Stimulated activated memory B cell treated with anti-CD40 and anti-IgM and Interleukin-4, amounts not matched to agents 10 μg/mL and 1 μg/mL and 100 μg/mL, for 72 hours (primary cell): ENCODE measurements at regions not wholly inside any gene's neighbourhood (a gene's known extent, or its start where the extent isn't known, plus 50 kb on each side); places are given as distances from the start of the nearest gene placed in this dataset.
"Not testable (repeated sequence)": the region's sequence is repeated elsewhere in the genome, so short reads cannot be mapped to it uniquely, and the experiment has no call there.

ENCODE experiments used
- ATAC-seq: fragments of 150-1000 bp; cut with Tn5 transposase; 2 replicates; pipeline ENCODE4 v1.10.0; 2021
- H3K27ac Mint-ChIP-seq: one replicate; pipeline ENCODE4 v1.8.0; 2022; ENCODE audit warnings: mild to moderate bottlenecking, mixed read lengths
- H3K27me3 Mint-ChIP-seq: one replicate; pipeline ENCODE4 v1.8.0; 2022; ENCODE audit warnings: mixed read lengths
- H3K36me3 Mint-ChIP-seq: one replicate; pipeline ENCODE4 v1.8.0; 2022; ENCODE audit warnings: mixed read lengths
- H3K4me1 Mint-ChIP-seq: one replicate; pipeline ENCODE4 v1.8.0; 2022; ENCODE audit warnings: mixed read lengths
- H3K4me3 Mint-ChIP-seq: one replicate; pipeline ENCODE4 v1.8.0; 2022; ENCODE audit warnings: mild to moderate bottlenecking, moderate library complexity, mixed read lengths
- H3K9me3 Mint-ChIP-seq: one replicate; pipeline ENCODE4 v1.8.0; 2022; ENCODE audit warnings: mixed read lengths

DNA sequence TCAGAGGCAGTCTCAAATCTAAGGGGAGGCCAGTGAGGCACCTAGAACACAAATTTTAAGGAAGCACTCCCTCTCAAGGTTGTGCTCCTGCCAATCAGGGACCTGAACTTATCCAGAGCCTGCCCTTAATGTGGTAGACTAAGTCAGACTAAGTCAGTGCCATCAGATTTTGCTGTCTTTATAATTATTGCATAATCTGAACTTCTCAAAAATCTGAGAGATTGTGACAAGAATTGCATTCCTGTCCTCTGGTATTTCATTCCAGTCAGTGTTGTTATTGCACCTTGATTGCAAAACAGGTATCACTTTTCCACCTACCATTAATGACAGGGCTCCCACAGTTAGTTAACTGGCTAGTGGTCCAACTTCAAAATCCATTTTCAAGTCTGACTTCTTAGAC, 197.1 kb upstream of the HCN1 start:
- Mint-ChIP-seq H3K4me3 (no peak overlapping the region), H3K27ac (no peak overlapping the region), H3K9me3 (peaks cover 8% of the 10 kb centered on the region), H3K27me3 (no peaks in the 10 kb centered on the region), H3K4me1 (no peaks in the 10 kb centered on the region), H3K36me3 (no peaks in the 10 kb centered on the region)
- ATAC-seq: no peak

DNA sequence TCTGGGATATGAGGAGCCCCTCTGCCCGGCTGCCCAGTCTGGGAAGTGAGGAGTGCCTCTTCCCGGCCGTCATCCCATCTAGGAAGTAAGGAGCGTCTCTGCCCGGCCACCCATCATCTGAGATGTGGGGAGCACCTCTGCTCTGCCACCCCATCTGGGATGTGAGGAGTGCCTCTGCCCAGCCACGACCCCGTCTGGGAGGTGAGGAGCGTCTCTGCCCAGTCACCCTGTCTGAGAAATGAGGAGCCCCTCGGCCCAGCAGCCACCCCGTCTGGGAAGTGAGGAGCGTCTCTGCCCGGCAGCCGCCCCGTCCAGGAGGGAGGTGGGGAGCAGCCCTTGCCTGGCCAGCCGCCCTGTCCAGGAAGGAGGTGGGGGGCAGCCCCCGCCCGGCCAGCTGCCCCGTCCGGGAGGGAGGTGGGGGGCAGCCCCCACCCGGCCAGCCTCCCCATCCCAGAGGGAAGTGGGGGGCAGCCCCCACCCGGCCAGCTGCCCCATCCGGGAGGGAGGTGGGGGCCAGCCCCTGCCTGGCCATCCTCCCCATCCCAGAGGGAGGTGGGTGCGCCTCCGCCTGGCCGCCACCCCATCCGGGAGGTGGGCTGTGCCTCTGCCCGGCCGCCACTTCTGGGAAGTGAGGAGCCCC, 194.4 kb upstream of the HCN1 start:
- H3K9me3 Mint-ChIP-seq: peaks cover 12% of the 10 kb centered on the region
- H3K36me3 Mint-ChIP-seq, ATAC-seq, H3K27me3 Mint-ChIP-seq, H3K4me3 Mint-ChIP-seq, H3K27ac Mint-ChIP-seq, H3K4me1 Mint-ChIP-seq: not testable (repeated sequence)

DNA sequence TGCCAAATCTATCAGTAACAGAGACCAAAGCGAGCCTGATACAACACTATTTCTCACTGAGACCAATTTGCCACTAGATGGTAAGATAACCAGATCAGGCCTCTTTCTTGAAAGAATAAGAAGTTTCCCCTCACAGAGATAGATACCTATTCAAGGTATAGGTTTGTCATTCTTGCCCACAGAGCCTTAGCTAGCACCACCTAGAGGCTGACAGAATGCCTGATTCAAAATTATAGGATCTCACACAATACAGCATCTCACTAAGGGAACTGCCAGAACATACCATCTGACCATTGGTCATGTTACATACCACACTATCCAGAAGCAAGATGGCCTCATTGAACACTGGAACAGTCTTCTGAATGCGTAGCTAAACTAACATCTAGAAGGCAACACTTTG, 166.6 kb upstream of the HCN1 start:
- no peak overlapping the region for H3K4me3 Mint-ChIP-seq
- no peak for ATAC-seq
- no peaks in the 10 kb centered on the region for H3K27me3 Mint-ChIP-seq
- H3K36me3 Mint-ChIP-seq: no peaks in the 10 kb centered on the region
- no peak overlapping the region for H3K27ac Mint-ChIP-seq
- H3K9me3 Mint-ChIP-seq: peaks cover 3% of the 10 kb centered on the region
- H3K4me1 Mint-ChIP-seq: no peaks in the 10 kb centered on the region

GRCh38 chr5:45847877-45848276, 151.7 kb upstream of the HCN1 start:
- Mint-ChIP-seq H3K27ac (no peak overlapping the region), H3K9me3 (peaks cover 9% of the 10 kb centered on the region), H3K36me3 (no peaks in the 10 kb centered on the region), H3K4me1 (no peaks in the 10 kb centered on the region), H3K4me3 (no peak overlapping the region), H3K27me3 (no peaks in the 10 kb centered on the region)
- no peak for ATAC-seq

DNA sequence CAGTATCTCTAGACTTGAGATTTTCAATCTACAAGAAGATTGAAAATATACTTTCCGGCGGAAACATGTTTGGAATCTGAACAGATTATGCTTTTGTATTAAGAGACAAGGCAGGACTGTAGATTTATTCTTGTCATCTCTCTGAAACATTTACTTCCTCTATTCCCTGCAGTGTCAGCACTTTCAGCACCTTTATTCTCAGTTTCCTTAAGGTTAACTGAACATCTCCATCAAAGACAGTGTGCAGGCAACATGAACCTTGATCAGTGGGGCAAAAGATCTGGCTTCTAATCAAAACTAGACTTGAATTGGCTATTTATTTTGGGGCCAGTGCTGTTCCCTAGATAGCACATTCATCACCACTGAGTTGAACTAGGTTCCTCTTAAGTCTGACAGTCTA, 129.9 kb upstream of the HCN1 start:
- ATAC-seq: no peak
- Mint-ChIP-seq H3K9me3 (peaks cover 6% of the 10 kb centered on the region), H3K4me3 (no peak overlapping the region), H3K36me3 (no peaks in the 10 kb centered on the region), H3K27me3 (no peaks in the 10 kb centered on the region), H3K4me1 (no peaks in the 10 kb centered on the region), H3K27ac (no peak overlapping the region)

DNA sequence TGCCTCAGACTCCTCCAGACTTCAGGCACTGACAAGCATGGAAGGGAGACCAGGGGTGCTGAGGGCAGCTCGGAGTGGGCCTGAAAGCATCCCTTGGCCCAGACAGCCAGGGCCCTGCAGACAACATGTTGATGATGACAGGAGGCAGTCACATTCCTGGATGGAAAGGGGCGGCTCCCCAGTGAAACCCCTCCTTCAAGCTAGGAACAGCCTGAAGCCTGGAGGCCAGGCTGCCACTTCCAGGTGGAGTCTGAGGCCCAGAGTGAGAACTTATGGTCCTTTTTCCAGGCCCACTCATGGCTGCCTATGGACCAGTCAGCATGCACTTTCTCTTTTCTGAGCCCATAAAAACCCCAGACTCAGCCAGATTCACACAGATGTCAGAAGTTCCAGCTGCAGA, 104.2 kb upstream of the HCN1 start:
- no peak overlapping the region for H3K4me3 Mint-ChIP-seq
- H3K9me3 Mint-ChIP-seq: peaks cover 11% of the 10 kb centered on the region
- ATAC-seq: no peak
- H3K4me1 Mint-ChIP-seq: no peaks in the 10 kb centered on the region
- no peak overlapping the region for H3K27ac Mint-ChIP-seq
- no peaks in the 10 kb centered on the region for H3K36me3 Mint-ChIP-seq
- no peaks in the 10 kb centered on the region for H3K27me3 Mint-ChIP-seq

GRCh38 chr5:45799388-45799787, 103.2 kb upstream of the HCN1 start:
- Mint-ChIP-seq H3K4me1 (no peaks in the 10 kb centered on the region), H3K4me3 (no peak overlapping the region), H3K27me3 (no peaks in the 10 kb centered on the region), H3K36me3 (no peaks in the 10 kb centered on the region), H3K27ac (no peak overlapping the region), H3K9me3 (peaks cover 11% of the 10 kb centered on the region)
- ATAC-seq: no peak

DNA sequence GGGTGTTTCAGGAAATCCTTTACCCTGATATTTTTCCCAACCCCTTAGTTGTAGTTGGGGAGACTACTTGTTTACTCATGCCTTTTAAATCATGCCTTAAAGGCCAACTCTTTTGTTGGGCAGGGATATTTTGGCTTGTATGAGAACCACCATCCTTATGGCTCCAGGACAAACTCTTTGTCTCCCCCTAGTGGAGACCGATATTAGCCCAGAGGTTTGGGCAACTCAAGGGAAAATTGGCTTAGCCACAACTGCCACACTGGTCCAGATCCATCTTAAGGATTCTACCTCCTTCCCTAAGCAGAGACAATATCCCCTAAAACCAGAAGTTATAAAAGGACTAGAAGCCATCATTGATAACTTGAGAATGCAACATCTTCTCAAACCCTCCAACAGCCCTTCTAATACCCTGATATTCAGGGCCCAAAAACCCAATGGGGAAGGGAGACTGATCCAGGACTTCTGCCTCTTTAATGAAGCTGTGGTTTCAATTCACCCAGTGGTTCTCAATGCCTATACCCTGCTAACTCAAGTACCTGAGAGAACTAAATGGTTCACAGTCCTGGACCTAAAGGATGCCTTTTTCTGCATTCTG, 100.9 kb upstream of the HCN1 start:
- Mint-ChIP-seq H3K4me3 (no peak overlapping the region), H3K27ac (no peak overlapping the region), H3K4me1 (peaks cover 6% of the 10 kb centered on the region), H3K36me3 (no peaks in the 10 kb centered on the region), H3K9me3 (peaks cover 8% of the 10 kb centered on the region), H3K27me3 (no peaks in the 10 kb centered on the region)
- ATAC-seq: no peak

DNA sequence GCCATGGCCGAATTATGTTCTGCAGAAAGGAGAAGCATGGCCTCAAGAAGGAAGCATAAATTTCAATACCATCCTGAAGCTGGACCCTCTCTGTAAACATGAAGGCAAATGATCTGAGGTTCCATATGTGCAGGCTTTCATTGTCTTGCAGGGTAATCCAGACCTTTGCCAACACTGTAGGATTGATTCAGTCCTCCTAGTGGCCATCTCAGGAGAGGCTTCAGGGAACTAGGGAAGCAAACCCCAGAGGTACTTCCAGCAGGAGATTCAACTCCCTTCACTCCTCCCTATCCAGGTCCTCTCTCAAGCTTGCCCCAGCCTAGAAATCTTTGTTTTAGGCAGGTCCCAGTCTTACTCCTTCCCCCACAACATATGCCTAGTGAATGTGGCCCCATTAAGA, 99.3 kb upstream of the HCN1 start:
- H3K27ac Mint-ChIP-seq: no peak overlapping the region
- H3K9me3 Mint-ChIP-seq: peaks cover 3% of the 10 kb centered on the region
- peaks cover 6% of the 10 kb centered on the region for H3K4me1 Mint-ChIP-seq
- no peak overlapping the region for H3K4me3 Mint-ChIP-seq
- H3K36me3 Mint-ChIP-seq: no peaks in the 10 kb centered on the region
- no peaks in the 10 kb centered on the region for H3K27me3 Mint-ChIP-seq
- no peak for ATAC-seq

GRCh38 chr5:45793638-45794532, 97.7 kb upstream of the HCN1 start:
- H3K27ac Mint-ChIP-seq: no peak overlapping the region
- peak; percentile 45 for ATAC-seq
- no peak overlapping the region for H3K4me3 Mint-ChIP-seq
- H3K9me3 Mint-ChIP-seq: peaks cover 9% of the 10 kb centered on the region
- peaks cover 6% of the 10 kb centered on the region for H3K4me1 Mint-ChIP-seq
- H3K27me3 Mint-ChIP-seq: no peaks in the 10 kb centered on the region
- no peaks in the 10 kb centered on the region for H3K36me3 Mint-ChIP-seq

- no peak for ATAC-seq
- H3K4me3 Mint-ChIP-seq: no peak overlapping the region
- no peak overlapping the region for H3K27ac Mint-ChIP-seq
- H3K27me3 Mint-ChIP-seq: no peaks in the 10 kb centered on the region
- H3K36me3 Mint-ChIP-seq: no peaks in the 10 kb centered on the region
- peaks cover 10% of the 10 kb centered on the region for H3K9me3 Mint-ChIP-seq
- no peaks in the 10 kb centered on the region for H3K4me1 Mint-ChIP-seq
Observed at GRCh38 chr5:45779874-45780671, 83.9 kb upstream of the HCN1 start.

GRCh38 chr5:45774528-45774927, 78.3 kb upstream of the HCN1 start:
- ATAC-seq: no peak
- Mint-ChIP-seq H3K27ac (no peak overlapping the region), H3K36me3 (no peaks in the 10 kb centered on the region), H3K4me1 (no peaks in the 10 kb centered on the region), H3K4me3 (no peak overlapping the region), H3K27me3 (no peaks in the 10 kb centered on the region), H3K9me3 (peaks cover 10% of the 10 kb centered on the region)

DNA sequence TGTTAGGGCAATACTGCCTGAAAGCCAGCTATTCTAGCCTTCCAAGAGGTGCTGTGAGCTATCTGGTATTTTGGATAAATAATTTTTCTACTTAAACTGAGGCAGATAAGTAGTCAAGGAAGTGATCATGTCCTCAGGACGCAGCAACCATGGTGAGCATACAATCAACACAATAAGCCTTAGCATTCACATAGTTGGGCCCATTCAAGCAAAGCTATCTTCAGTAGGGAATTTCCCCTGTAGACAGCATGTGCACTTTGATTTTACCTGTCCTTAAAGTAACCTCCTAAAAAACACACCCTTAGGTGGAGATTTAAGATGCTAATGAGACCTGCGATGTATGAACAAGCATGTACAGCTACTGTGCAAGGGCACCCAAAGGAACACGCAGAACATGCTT, 76.2 kb upstream of the HCN1 start:
- Mint-ChIP-seq H3K4me1 (no peaks in the 10 kb centered on the region), H3K27me3 (no peaks in the 10 kb centered on the region), H3K9me3 (peaks cover 4% of the 10 kb centered on the region), H3K36me3 (no peaks in the 10 kb centered on the region), H3K4me3 (no peak overlapping the region), H3K27ac (no peak overlapping the region)
- no peak for ATAC-seq

GRCh38 chr5:45765561-45765960, 69.4 kb upstream of the HCN1 start:
- H3K27me3 Mint-ChIP-seq: no peaks in the 10 kb centered on the region
- peaks cover 3% of the 10 kb centered on the region for H3K9me3 Mint-ChIP-seq
- H3K36me3 Mint-ChIP-seq: no peaks in the 10 kb centered on the region

GRCh38 chr5:45750574-45750973, 54.4 kb upstream of the HCN1 start:
- H3K27ac Mint-ChIP-seq: no peak overlapping the region
- no peak for ATAC-seq
- H3K4me3 Mint-ChIP-seq: no peak overlapping the region

More at GRCh38 chr5:45765561-45765960, 69.4 kb upstream of the HCN1 start:
- Mint-ChIP-seq H3K4me3 (no peak overlapping the region), H3K27ac (no peak overlapping the region), H3K4me1 (no peaks in the 10 kb centered on the region)
- ATAC-seq: no peak

More at GRCh38 chr5:45750574-45750973, 54.4 kb upstream of the HCN1 start:
- H3K9me3 Mint-ChIP-seq: peaks cover 16% of the 10 kb centered on the region
- no peaks in the 10 kb centered on the region for H3K4me1 Mint-ChIP-seq
- H3K36me3 Mint-ChIP-seq: no peaks in the 10 kb centered on the region
- no peaks in the 10 kb centered on the region for H3K27me3 Mint-ChIP-seq
